Mesenchymal stem cell (in vitro differentiated cells and primary cell): ENCODE measurements at regions not wholly inside any gene's neighbourhood (a gene's known extent, or its start where the extent isn't known, plus 50 kb on each side); places are given as distances from the start of the nearest gene placed in this dataset.
"Not testable (repeated sequence)": the region's sequence is repeated elsewhere in the genome, so short reads cannot be mapped to it uniquely, and the experiment has no call there.

Experiments used
- DNase-seq: peaks from one replicate; pipeline ENCODE4 v3.0.0-alpha.2; 2013
- H2AFZ ChIP-seq: one replicate; pipeline ENCODE4 v1.6.1; 2013; ENCODE audit warnings: low read depth, mild to moderate bottlenecking, control low read depth, inconsistent platforms, low read length, moderate library complexity
- H2AK5ac ChIP-seq: 2 replicates; pipeline ENCODE4 v1.6.1; 2013; ENCODE audit warnings: low read length, moderate library complexity, mild to moderate bottlenecking, inconsistent platforms; ENCODE audit not compliant: severe bottlenecking
- H2BK120ac ChIP-seq: one replicate; pipeline ENCODE4 v1.6.1; 2013; ENCODE audit warnings: low read depth, mild to moderate bottlenecking, inconsistent platforms, low read length, moderate library complexity
- H2BK12ac ChIP-seq, 2 experiments: one replicate each; pipeline ENCODE4 v1.6.1; 2013; ENCODE audit warnings: inconsistent platforms in 2 of 2, low read length in 2 of 2, mild to moderate bottlenecking in 2 of 2, moderate library complexity in 2 of 2, control low read depth in 1 of 2
- H2BK15ac ChIP-seq: one replicate; pipeline ENCODE4 v1.6.1; 2013; ENCODE audit warnings: mild to moderate bottlenecking, low read depth, inconsistent platforms; ENCODE audit not compliant: poor library complexity, severe bottlenecking
- H2BK5ac ChIP-seq: 2 replicates; pipeline ENCODE4 v1.6.1; 2013; ENCODE audit warnings: low read depth, mild to moderate bottlenecking, low read length, control low read depth, inconsistent platforms; ENCODE audit not compliant: poor library complexity, severe bottlenecking
- H3K14ac ChIP-seq, 2 experiments: one replicate each; pipeline ENCODE4 v1.6.1; 2013; ENCODE audit warnings: inconsistent platforms in 2 of 2, low read length in 2 of 2, control low read depth in 1 of 2, mild to moderate bottlenecking in 1 of 2, moderate library complexity in 1 of 2
- H3K18ac ChIP-seq, 2 experiments: one replicate each; pipeline ENCODE4 v1.6.1; 2013; ENCODE audit warnings: inconsistent platforms in 2 of 2, low read length in 2 of 2, control low read depth in 1 of 2, low read depth in 1 of 2, mild to moderate bottlenecking in 1 of 2
- H3K23ac ChIP-seq, 2 experiments: one replicate each; pipeline ENCODE4 v1.6.1; 2013; ENCODE audit warnings: inconsistent platforms in 2 of 2, low read length in 2 of 2, mild to moderate bottlenecking in 2 of 2, moderate library complexity in 2 of 2, control low read depth in 1 of 2
- H3K27ac ChIP-seq: 2 replicates; pipeline ENCODE4 v1.5.1; 2013; ENCODE audit warnings: mild to moderate bottlenecking, moderate library complexity, low read length, control low read depth, inconsistent platforms; ENCODE audit not compliant: poor library complexity, severe bottlenecking
- H3K27me3 ChIP-seq, 2 experiments: 2 replicates each; pipeline versions ENCODE4 v1.6.1 to v1.7.0; 2013; ENCODE audit warnings: low read length in 2 of 2, mild to moderate bottlenecking in 2 of 2, moderate library complexity in 2 of 2, control low read depth in 1 of 2, inconsistent platforms in 1 of 2; ENCODE audit not compliant: control insufficient read depth in 1 of 2, insufficient read depth in 1 of 2
- H3K36me3 ChIP-seq, 2 experiments: 2 replicates each; pipeline versions ENCODE4 v1.6.1 to v1.7.0; 2013; ENCODE audit warnings: low read length in 2 of 2, control low read depth in 1 of 2, inconsistent platforms in 1 of 2, low read depth in 1 of 2, mild to moderate bottlenecking in 1 of 2; ENCODE audit not compliant: insufficient read depth in 2 of 2, control insufficient read depth in 1 of 2
- H3K4ac ChIP-seq, 2 experiments: one replicate each; pipeline ENCODE4 v1.6.1; 2013; ENCODE audit warnings: inconsistent platforms in 2 of 2, low read length in 2 of 2, mild to moderate bottlenecking in 2 of 2, moderate library complexity in 2 of 2, control low read depth in 1 of 2, low read depth in 1 of 2
- H3K4me1 ChIP-seq: 2 replicates; pipeline ENCODE4 v1.6.1; 2013; ENCODE audit warnings: low read depth, low read length, control low read depth; ENCODE audit not compliant: control insufficient read depth, insufficient read depth
- H3K4me2 ChIP-seq: 2 replicates; pipeline ENCODE4 v1.6.1; 2013; ENCODE audit warnings: low read length, mild to moderate bottlenecking, inconsistent platforms; ENCODE audit not compliant: poor library complexity, severe bottlenecking
- H3K4me3 ChIP-seq, 2 experiments: 2 replicates each; pipeline versions ENCODE4 v1.5.1 to v1.7.0; 2013; ENCODE audit warnings: low read length in 2 of 2, mild to moderate bottlenecking in 2 of 2, control low read depth in 1 of 2, low read depth in 1 of 2; ENCODE audit not compliant: insufficient read depth in 1 of 2
- H3K79me1 ChIP-seq: replicated peaks from 2 replicates; pipeline ENCODE4 v1.6.1; 2013; ENCODE audit warnings: mild to moderate bottlenecking, control low read depth, low read length, inconsistent platforms; ENCODE audit not compliant: poor library complexity, severe bottlenecking
- H3K9ac ChIP-seq: 2 replicates; pipeline ENCODE4 v1.7.0; 2013; ENCODE audit warnings: mild to moderate bottlenecking, low read length, moderate library complexity
- H3K9me3 ChIP-seq: 2 replicates; pipeline ENCODE4 v1.7.0; 2013; ENCODE audit warnings: mild to moderate bottlenecking, low read length; ENCODE audit not compliant: control insufficient read depth
- H4K8ac ChIP-seq: one replicate; pipeline ENCODE4 v1.6.1; 2013; ENCODE audit warnings: inconsistent platforms, mild to moderate bottlenecking, low read length, moderate library complexity
- H4K91ac ChIP-seq: one replicate; pipeline ENCODE4 v1.6.1; 2013; ENCODE audit warnings: mild to moderate bottlenecking, low read length, inconsistent platforms
- WGBS: methylation state at CpG from one replicate; pipeline ENCODE4 v1.1.7; 2013; ENCODE audit warnings: mixed read lengths; 5-methylcytosine and 5-hydroxymethylcytosine counted together

- H2BK12ac ChIP-seq, H2BK5ac ChIP-seq, H2AFZ ChIP-seq, H2AK5ac ChIP-seq, H3K18ac ChIP-seq, H3K23ac ChIP-seq, H3K4ac ChIP-seq, H3K14ac ChIP-seq, H3K4me2 ChIP-seq, H3K4me1 ChIP-seq, H4K8ac ChIP-seq, H4K91ac ChIP-seq, H3K4me3 ChIP-seq, H3K79me1 ChIP-seq, H3K9ac ChIP-seq, H2BK120ac ChIP-seq, DNase-seq, H3K27ac ChIP-seq, H3K27me3 ChIP-seq, H3K36me3 ChIP-seq, H2BK15ac ChIP-seq: not testable (repeated sequence)
- peaks cover 13% of the 10 kb centered on the region for H3K9me3 ChIP-seq
Measured at GRCh38 chr11:94238774-94239173, 65.6 kb upstream of the IZUMO1R start.

GRCh38 chr11:94241896-94242295, 62.5 kb upstream of the IZUMO1R start:
- Histone ChIP-seq H3K4me3 (no peak overlapping the region), H3K36me3 (no peaks in the 10 kb centered on the region), H3K9me3 (peaks cover 10% of the 10 kb centered on the region), H2AK5ac (no peak overlapping the region), H3K9ac (no peak overlapping the region), H2AFZ (no peak overlapping the region), H3K18ac (no peak overlapping the region), H4K91ac (no peak overlapping the region), H4K8ac (no peak overlapping the region), H2BK120ac (no peak overlapping the region), H3K14ac (no peak overlapping the region), H3K23ac (no peak overlapping the region), H3K79me1 (no peaks in the 10 kb centered on the region), H3K4me2 (no peak overlapping the region), H2BK12ac (no peak overlapping the region), H3K4ac (no peak overlapping the region), H2BK15ac (no peak overlapping the region), H3K4me1 (no peaks in the 10 kb centered on the region), H3K27ac (no peak overlapping the region), H2BK5ac (no peak overlapping the region), H3K27me3 (no peaks in the 10 kb centered on the region)
- 39% methylated on average over 2 of the region's 2 CpGs for whole genome bisulfite sequencing
- no peak for DNase-seq

GRCh38 chr11:94243571-94244515, 60.5 kb upstream of the IZUMO1R start:
- Histone ChIP-seq H3K27ac (no peak overlapping the region), H3K4me1 (no peaks in the 10 kb centered on the region), H2AK5ac (no peak overlapping the region), H2AFZ (no peak overlapping the region), H3K14ac (no peak overlapping the region), H3K4ac (no peak overlapping the region), H3K23ac (no peak overlapping the region), H3K9ac (no peak overlapping the region), H3K4me2 (no peak overlapping the region), H2BK15ac (no peak overlapping the region), H3K4me3 (no peak overlapping the region), H3K9me3 (no peaks in the 10 kb centered on the region), H4K91ac (no peak overlapping the region), H4K8ac (no peak overlapping the region), H2BK120ac (no peak overlapping the region), H2BK12ac (no peak overlapping the region), H3K18ac (no peak overlapping the region), H3K36me3 (no peaks in the 10 kb centered on the region), H2BK5ac (no peak overlapping the region), H3K27me3 (no peaks in the 10 kb centered on the region), H3K79me1 (no peaks in the 10 kb centered on the region)
- WGBS, result 59% methylated on average over 4 of the region's 4 CpGs
- DNase-seq, result no peak

- no peak for DNase-seq
- Histone ChIP-seq H3K9ac (no peak overlapping the region), H3K27ac (no peak overlapping the region), H2BK15ac (no peak overlapping the region), H4K91ac (no peak overlapping the region), H2BK120ac (no peak overlapping the region), H3K27me3 (no peaks in the 10 kb centered on the region), H3K14ac (no peak overlapping the region), H3K4me3 (no peak overlapping the region), H3K23ac (no peak overlapping the region), H3K4me2 (no peak overlapping the region), H3K4me1 (no peaks in the 10 kb centered on the region), H3K79me1 (no peaks in the 10 kb centered on the region), H2BK12ac (no peak overlapping the region), H3K9me3 (no peaks in the 10 kb centered on the region), H3K18ac (no peak overlapping the region), H4K8ac (no peak overlapping the region), H2AK5ac (no peak overlapping the region), H2AFZ (no peak overlapping the region), H3K4ac (no peak overlapping the region), H2BK5ac (no peak overlapping the region), H3K36me3 (no peaks in the 10 kb centered on the region)
Measured at GRCh38 chr11:94245121-94245520, 59.3 kb upstream of the IZUMO1R start.
